ENCODE measurements at regions not wholly inside any gene's neighbourhood (a gene's known extent, or its start where the extent isn't known, plus 50 kb on each side); places are given as distances from the start of the nearest gene placed in this dataset.

- TF ChIP-seq CTCF (IDR thresholded peaks at IDR 0.05) (no peak), POLR2A (IDR thresholded peaks at IDR 0.05) (no peak)
Measured at GRCh38 chr4:147057611-147058190, 112.0 kb upstream of the TTC29 start.
